Parathyroid adenoma (tissue), 2 donors: ENCODE measurements at regions not wholly inside any gene's neighbourhood (a gene's known extent, or its start where the extent isn't known, plus 50 kb on each side); places are given as distances from the start of the nearest gene placed in this dataset.

Experiments used
- H2AFZ ChIP-seq: fragments of 300-600 bp; sonication (generic); one replicate; pipeline ENCODE4 v1.7.0; 2017; ENCODE audit warnings: antibody characterized with exemption, mild to moderate bottlenecking
- H3K27ac ChIP-seq: fragments of 300-600 bp; sonication (generic); one replicate; pipeline ENCODE4 v1.7.0; 2017
- H3K27me3 ChIP-seq: fragments of 300-600 bp; sonication (generic); one replicate; pipeline ENCODE4 v1.7.0; 2017; ENCODE audit warnings: low read length; ENCODE audit not compliant: control insufficient read depth, insufficient read depth
- H3K36me3 ChIP-seq: fragments of 300-600 bp; sonication (generic); one replicate; pipeline ENCODE4 v1.7.0; 2017; ENCODE audit warnings: low read length; ENCODE audit not compliant: control insufficient read depth, insufficient read depth
- H3K4me1 ChIP-seq: fragments of 300-600 bp; sonication (generic); one replicate; pipeline ENCODE4 v1.7.0; 2017; ENCODE audit warnings: control low read depth
- H3K4me2 ChIP-seq: fragments of 300-600 bp; sonication (generic); one replicate; pipeline ENCODE4 v1.7.0; 2017; ENCODE audit warnings: low read length
- H3K4me3 ChIP-seq: fragments of 300-600 bp; sonication (generic); one replicate; pipeline ENCODE4 v1.7.0; 2017; ENCODE audit warnings: low read depth, low read length
- H3K79me2 ChIP-seq: fragments of 300-600 bp; sonication (generic); one replicate; pipeline ENCODE4 v1.7.0; 2017; ENCODE audit warnings: control low read depth
- H3K9ac ChIP-seq: fragments of 300-600 bp; sonication (generic); one replicate; pipeline ENCODE4 v1.7.0; 2017; ENCODE audit warnings: mild to moderate bottlenecking
- H3K9me3 ChIP-seq: fragments of 300-600 bp; sonication (generic); one replicate; pipeline ENCODE4 v1.7.0; 2017; ENCODE audit warnings: low read length; ENCODE audit not compliant: control insufficient read depth
- TF ChIP-seq, protein P1 (sequence below): fragments of 300-600 bp; sonication (generic); IDR thresholded peaks from one replicate; pipeline ENCODE4 v1.7.0; 2017; ENCODE audit warnings: antibody characterized with exemption, mild to moderate bottlenecking
- donor health status: primary hyperparathyroidism.

DNA sequence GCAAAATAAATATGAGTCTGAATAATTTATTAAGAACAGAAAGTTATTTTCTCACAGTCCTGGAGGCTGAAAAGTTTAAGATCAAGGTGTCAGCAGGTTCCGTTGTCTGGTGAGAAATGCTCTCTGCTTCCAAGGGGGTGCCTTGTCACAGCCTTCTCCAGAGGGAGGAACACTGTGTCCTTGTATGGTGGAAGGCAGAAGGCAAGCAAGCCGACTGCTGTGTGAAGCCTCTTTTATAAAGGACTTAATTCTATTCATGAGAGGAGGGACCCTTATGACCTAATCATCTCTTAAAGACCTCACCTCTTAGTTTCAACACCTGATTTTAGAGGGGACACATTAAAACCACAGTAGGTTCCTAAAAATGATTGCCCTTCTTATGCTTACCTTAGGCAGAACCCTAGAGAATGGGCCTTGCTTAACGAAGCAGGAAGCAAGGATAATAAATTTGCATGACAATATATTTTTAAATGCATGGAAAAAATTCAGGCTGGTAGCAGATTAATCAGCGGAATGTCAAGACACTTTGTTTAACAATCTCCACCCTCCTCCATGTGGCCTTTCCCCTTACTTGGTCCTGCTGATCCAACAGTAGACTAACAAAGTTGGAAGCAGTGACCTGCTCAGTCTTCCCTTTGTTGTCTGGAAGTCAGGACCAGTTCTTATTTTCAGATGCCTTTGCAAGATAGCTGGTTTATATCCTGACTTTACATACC, 154.9 kb downstream of the DYRK2 start:
- no peak overlapping the region for H3K4me3 ChIP-seq
- no peaks in the 10 kb centered on the region for H3K9me3 ChIP-seq
- no peak overlapping the region for H3K27ac ChIP-seq
- no peaks in the 10 kb centered on the region for H3K79me2 ChIP-seq
- H3K27me3 ChIP-seq = no peaks in the 10 kb centered on the region
- no peak overlapping the region for H3K9ac ChIP-seq
- H3K36me3 ChIP-seq = no peaks in the 10 kb centered on the region
- H3K4me1 ChIP-seq = no peaks in the 10 kb centered on the region
- TF ChIP-seq, protein P1, sequence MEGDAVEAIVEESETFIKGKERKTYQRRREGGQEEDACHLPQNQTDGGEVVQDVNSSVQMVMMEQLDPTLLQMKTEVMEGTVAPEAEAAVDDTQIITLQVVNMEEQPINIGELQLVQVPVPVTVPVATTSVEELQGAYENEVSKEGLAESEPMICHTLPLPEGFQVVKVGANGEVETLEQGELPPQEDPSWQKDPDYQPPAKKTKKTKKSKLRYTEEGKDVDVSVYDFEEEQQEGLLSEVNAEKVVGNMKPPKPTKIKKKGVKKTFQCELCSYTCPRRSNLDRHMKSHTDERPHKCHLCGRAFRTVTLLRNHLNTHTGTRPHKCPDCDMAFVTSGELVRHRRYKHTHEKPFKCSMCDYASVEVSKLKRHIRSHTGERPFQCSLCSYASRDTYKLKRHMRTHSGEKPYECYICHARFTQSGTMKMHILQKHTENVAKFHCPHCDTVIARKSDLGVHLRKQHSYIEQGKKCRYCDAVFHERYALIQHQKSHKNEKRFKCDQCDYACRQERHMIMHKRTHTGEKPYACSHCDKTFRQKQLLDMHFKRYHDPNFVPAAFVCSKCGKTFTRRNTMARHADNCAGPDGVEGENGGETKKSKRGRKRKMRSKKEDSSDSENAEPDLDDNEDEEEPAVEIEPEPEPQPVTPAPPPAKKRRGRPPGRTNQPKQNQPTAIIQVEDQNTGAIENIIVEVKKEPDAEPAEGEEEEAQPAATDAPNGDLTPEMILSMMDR = no peak
- no peak overlapping the region for H2AFZ ChIP-seq
- no peak overlapping the region for H3K4me2 ChIP-seq

DNA sequence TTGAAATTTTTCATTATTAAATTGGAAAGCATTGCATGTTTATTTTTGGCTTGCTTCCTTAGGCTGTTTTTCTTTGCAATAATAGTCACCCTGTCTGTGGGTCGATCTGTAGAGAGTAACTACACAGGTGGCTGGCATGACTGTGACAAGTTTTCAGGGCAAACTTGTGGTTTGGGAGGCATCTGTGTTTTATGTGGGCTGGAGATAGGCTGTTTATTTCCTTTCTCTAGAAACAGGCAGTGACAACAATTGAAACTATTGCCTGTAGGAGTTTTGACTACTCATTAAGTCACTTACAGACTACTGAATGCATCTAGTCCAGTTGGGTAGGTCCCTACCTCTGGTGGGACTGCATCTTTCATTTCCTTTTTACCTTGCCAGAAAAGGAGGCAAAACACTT, 155.6 kb downstream of the DYRK2 start:
- Histone ChIP-seq H2AFZ (no peak overlapping the region), H3K79me2 (no peaks in the 10 kb centered on the region), H3K4me3 (no peak overlapping the region), H3K9ac (no peak overlapping the region), H3K36me3 (no peaks in the 10 kb centered on the region), H3K4me2 (no peak overlapping the region), H3K9me3 (no peaks in the 10 kb centered on the region), H3K4me1 (no peaks in the 10 kb centered on the region), H3K27me3 (no peaks in the 10 kb centered on the region), H3K27ac (no peak overlapping the region)
- TF ChIP-seq, protein P1 = no peak

DNA sequence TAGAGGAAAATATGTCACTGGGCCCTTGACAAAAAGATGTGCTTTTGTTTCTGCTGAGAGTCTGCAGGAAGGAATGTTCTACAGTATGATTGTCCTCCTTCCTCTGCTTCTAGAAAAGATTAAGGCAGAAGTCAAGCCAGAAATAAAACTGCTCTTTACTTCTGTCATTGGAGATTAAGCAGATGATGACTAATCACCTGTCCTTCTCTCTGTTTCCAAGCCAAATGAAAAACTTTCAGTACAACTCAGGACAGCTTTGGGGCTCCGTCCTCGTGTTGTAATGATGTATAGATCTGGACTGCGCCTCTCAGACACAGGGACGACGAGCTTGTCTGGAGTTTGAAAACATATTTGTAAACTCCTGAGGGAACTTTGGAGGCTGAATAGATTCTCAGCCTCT, 159.3 kb downstream of the DYRK2 start:
- H3K4me2 ChIP-seq = no peak overlapping the region
- no peak overlapping the region for H3K4me3 ChIP-seq
- no peaks in the 10 kb centered on the region for H3K36me3 ChIP-seq
- no peak overlapping the region for H3K27ac ChIP-seq
- no peak overlapping the region for H2AFZ ChIP-seq
- no peaks in the 10 kb centered on the region for H3K79me2 ChIP-seq
- TF ChIP-seq, protein P1 = no peak
- H3K9me3 ChIP-seq = no peaks in the 10 kb centered on the region
- H3K27me3 ChIP-seq = no peaks in the 10 kb centered on the region
- no peaks in the 10 kb centered on the region for H3K4me1 ChIP-seq
- no peak overlapping the region for H3K9ac ChIP-seq

DNA sequence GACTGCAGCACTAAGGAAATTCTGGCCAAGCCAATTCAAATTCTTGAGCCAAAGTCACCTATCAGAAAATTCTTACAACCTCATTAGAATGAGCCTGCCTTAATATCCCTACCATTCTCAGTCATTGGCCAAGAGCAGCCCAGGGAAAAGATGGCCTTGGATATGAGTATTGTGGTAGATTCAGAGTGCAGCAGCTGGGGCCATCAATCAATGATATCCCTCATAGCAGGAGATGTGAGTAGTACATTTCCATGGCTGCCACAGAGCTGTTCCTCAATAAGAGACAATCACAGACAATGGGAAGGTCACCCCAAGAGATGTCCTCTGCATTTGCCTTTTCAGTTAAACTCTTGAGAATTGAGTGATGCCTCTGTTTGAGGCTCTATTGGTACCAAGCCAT, 161.6 kb downstream of the DYRK2 start:
- no peaks in the 10 kb centered on the region for H3K79me2 ChIP-seq
- H3K9me3 ChIP-seq = no peaks in the 10 kb centered on the region
- H3K4me1 ChIP-seq = no peaks in the 10 kb centered on the region
- no peaks in the 10 kb centered on the region for H3K27me3 ChIP-seq
- no peak overlapping the region for H3K4me2 ChIP-seq
- H3K36me3 ChIP-seq = no peaks in the 10 kb centered on the region
- H2AFZ ChIP-seq = no peak overlapping the region
- no peak overlapping the region for H3K9ac ChIP-seq
- H3K4me3 ChIP-seq = no peak overlapping the region
- TF ChIP-seq, protein P1 = no peak
- no peak overlapping the region for H3K27ac ChIP-seq
